IMR-90 (cell line): ENCODE measurements at regions not wholly inside any gene's neighbourhood (a gene's known extent, or its start where the extent isn't known, plus 50 kb on each side); places are given as distances from the start of the nearest gene placed in this dataset.

Experiments
- FOS ChIP-seq: fragments of 150-350 bp; IDR thresholded peaks from 2 replicates; pipeline ENCODE4 v1.6.1; 2016; ENCODE audit warnings: low read depth, low read length
- MAZ ChIP-seq: IDR thresholded peaks from 2 replicates; pipeline ENCODE4 v1.6.1; 2012; ENCODE audit warnings: low read depth, mild to moderate bottlenecking, low read length, improper control_type of control experiment, moderate library complexity, borderline replicate concordance
- MXI1 ChIP-seq: IDR thresholded peaks from 2 replicates; pipeline ENCODE4 v1.6.1; 2012; ENCODE audit warnings: low read depth, mild to moderate bottlenecking, low read length, moderate library complexity, borderline replicate concordance
- POLR2A ChIP-seq: IDR thresholded peaks from 2 replicates; pipeline ENCODE4 v1.6.1; 2012; ENCODE audit warnings: mild to moderate bottlenecking, low read depth, low read length
- RCOR1 ChIP-seq: IDR thresholded peaks from 2 replicates; pipeline ENCODE4 v1.6.1; 2012; ENCODE audit warnings: mild to moderate bottlenecking, low read length, improper control_type of control experiment; ENCODE audit not compliant: insufficient replicate concordance
- RFX5 ChIP-seq: IDR thresholded peaks from 2 replicates; pipeline ENCODE4 v1.8.0; 2012; ENCODE audit warnings: low read depth, mild to moderate bottlenecking, low read length, moderate library complexity
- SMC3 ChIP-seq: fragments of 150-350 bp; IDR thresholded peaks from 2 replicates; pipeline ENCODE4 v1.6.1; 2016; ENCODE audit warnings: low read depth, mild to moderate bottlenecking, antibody characterized with exemption, low read length, moderate library complexity
- TF ChIP-seq, protein P1 (sequence below): conservative IDR thresholded peaks from 2 replicates; pipeline ENCODE4 v1.5.1; 2012; ENCODE audit warnings: mild to moderate bottlenecking, low read depth, low read length, improper control_type of control experiment

DNA sequence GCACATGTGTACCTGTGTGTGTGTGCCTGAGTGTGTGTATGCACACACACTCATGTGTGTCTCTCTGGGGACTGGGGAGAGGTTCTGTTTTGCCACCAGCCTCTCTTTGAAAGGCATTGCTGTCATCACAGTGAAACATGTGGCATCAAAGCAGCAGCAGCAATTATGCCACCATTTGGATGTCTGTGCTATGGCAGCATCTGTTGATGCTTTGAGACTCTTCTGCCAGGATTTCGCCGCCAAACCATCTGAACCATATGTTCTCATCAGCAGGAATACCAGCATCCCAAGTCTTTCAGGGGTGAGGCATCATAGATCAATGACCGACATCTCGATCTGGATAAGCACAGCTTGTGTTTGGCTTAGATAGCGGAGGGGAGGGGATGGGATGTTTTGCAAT lies 168.6 kb downstream of the FAT3 start:
- TF ChIP-seq, protein P1, sequence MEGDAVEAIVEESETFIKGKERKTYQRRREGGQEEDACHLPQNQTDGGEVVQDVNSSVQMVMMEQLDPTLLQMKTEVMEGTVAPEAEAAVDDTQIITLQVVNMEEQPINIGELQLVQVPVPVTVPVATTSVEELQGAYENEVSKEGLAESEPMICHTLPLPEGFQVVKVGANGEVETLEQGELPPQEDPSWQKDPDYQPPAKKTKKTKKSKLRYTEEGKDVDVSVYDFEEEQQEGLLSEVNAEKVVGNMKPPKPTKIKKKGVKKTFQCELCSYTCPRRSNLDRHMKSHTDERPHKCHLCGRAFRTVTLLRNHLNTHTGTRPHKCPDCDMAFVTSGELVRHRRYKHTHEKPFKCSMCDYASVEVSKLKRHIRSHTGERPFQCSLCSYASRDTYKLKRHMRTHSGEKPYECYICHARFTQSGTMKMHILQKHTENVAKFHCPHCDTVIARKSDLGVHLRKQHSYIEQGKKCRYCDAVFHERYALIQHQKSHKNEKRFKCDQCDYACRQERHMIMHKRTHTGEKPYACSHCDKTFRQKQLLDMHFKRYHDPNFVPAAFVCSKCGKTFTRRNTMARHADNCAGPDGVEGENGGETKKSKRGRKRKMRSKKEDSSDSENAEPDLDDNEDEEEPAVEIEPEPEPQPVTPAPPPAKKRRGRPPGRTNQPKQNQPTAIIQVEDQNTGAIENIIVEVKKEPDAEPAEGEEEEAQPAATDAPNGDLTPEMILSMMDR: no peak
- TF ChIP-seq POLR2A: no peak
- no peak for TF ChIP-seq MAZ
- no peak for TF ChIP-seq FOS
- TF ChIP-seq SMC3: no peak
- TF ChIP-seq RCOR1: no peak
- TF ChIP-seq RFX5: no peak
- TF ChIP-seq MXI1: no peak
